Activated CD4-positive, alpha-beta T cell treated with anti-CD3 and anti-CD28 coated beads for 36 hours (primary cell): ENCODE measurements at regions not wholly inside any gene's neighbourhood (a gene's known extent, or its start where the extent isn't known, plus 50 kb on each side); places are given as distances from the start of the nearest gene placed in this dataset.
A peak's percentile ranks its signal among the peaks of the same experiment; 100 is the strongest.

Source experiments
- ATAC-seq: fragments of 200-7000 bp; cut with Tn5 transposase; one replicate; pipeline ENCODE4 v1.10.0; 2021; ENCODE audit warnings: mild to moderate bottlenecking, moderate library complexity
- CTCF ChIA-PET: fragments of 350-600 bp; sonication (Branson Sonifier 250); formaldehyde crosslinking; loops from one replicate; lab custom pipeline; 2021; ENCODE audit warnings: antibody characterized with exemption; lab: Charles Lee
- POLR2A ChIA-PET: fragments of 350-600 bp; sonication (Branson Sonifier 250); formaldehyde crosslinking; loops from one replicate; lab custom pipeline; 2021; ENCODE audit warnings: antibody characterized with exemption, inconsistent platforms; lab: Charles Lee
- DNase-seq: peaks from one replicate; pipeline ENCODE4 v3.0.0-alpha.2; 2020
- H3K27ac Mint-ChIP-seq: one replicate; pipeline ENCODE4 v1.8.0; 2021; ENCODE audit warnings: mixed read lengths
- H3K27me3 Mint-ChIP-seq: one replicate; pipeline ENCODE4 v1.8.0; 2021; ENCODE audit warnings: mixed read lengths
- H3K36me3 Mint-ChIP-seq: one replicate; pipeline ENCODE4 v1.8.0; 2021; ENCODE audit warnings: low read depth, mixed read lengths
- H3K4me1 Mint-ChIP-seq: one replicate; pipeline ENCODE4 v1.8.0; 2021; ENCODE audit warnings: mixed read lengths
- H3K4me3 Mint-ChIP-seq: one replicate; pipeline ENCODE4 v1.8.0; 2021; ENCODE audit warnings: mild to moderate bottlenecking, moderate library complexity, mixed read lengths
- H3K9me3 Mint-ChIP-seq: one replicate; pipeline ENCODE4 v1.8.0; 2021; ENCODE audit warnings: low read depth, mixed read lengths
- intact Hi-C, 2 experiments: fragments of 100-400 bp; cut with DNase I in 1 of 2; cut with micrococcal nuclease in 1 of 2; formaldehyde crosslinking; loops; one replicate each; pipeline versions ENCODE4 v1.14.2 to v1.15.1; 2022 to 2024; cut with DNase I, micrococcal nuclease

DNA sequence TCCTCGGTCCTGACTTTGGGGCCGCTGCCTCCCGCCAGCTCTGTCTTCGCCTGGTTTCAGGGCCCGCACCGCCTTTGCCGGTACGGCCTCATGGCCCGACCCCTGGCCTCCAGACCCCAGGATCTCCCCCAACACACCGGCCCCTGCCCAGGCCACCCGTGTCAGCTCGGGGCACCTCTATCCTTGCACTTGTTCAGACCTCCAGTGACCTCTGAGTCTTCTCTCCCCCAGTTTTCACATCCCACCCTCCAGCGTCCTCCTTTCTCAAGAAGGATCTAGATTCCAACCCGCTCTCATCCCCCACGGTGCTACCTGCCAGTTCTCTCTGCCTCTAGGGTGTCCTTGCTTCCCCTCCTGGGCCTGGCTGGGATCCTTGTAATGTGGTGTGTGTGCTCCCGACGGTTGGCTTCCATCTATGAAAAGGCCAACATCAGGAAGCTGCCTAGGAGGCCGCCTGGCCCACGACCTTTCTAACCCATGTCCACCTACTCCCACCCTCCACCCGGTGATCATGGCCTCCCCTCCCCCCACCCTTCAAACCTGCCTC is 61.1 kb downstream of the SPATA31C2 start:
- CTCF ChIA-PET: interaction anchor here (0.8 kb wide), 1 partner anchor 274 kb away, joined by 3 read pairs; no protein-coding TSS in a partner anchor
- no peak overlapping the region for H3K27ac Mint-ChIP-seq

DNA sequence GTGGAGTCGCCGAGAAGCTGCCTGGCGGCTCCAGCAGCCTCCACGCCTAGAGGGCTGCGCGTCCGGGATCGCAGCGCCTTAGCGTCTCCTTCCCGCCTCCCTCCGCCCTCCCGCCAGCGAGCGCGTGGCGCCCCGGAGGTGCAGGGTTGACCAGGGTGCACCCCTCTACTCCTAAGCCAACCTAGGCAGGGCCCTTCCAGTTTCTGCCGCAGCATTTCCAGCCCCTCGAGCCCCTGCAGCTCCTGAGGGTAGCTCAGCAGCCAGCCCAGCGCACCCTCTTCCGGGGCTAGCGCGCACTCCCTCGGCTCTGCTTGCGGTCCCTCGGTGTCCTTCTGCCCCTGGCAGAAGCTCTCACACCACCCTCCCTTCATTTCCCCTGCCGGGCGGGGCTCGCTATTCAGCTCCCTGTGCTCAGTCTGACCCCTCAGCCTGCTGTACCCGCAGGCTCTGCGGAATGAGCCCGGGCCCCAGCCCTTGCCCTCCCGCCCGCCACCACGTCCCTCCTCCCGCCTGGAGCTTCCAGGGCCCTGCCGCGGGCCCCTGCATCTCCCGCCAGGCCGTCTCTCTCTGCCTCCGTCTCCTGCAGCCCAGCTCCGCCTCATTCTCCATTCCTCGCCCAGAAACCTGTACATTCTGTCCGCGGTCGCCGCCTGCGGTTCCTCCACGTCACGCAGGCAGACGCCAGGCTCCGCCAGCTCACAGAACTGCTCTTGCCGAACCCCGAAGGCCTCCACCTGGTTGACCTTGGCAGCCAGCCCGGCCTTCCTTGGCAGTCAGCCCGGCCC is 61.8 kb downstream of the SPATA31C2 start:
- Mint-ChIP-seq H3K27me3 (peaks cover 49% of the 10 kb centered on the region), H3K27ac (no peak overlapping the region), H3K4me3 (peak overlapping the region; percentile 66), H3K36me3 (no peaks in the 10 kb centered on the region), H3K4me1 (peaks cover 6% of the 10 kb centered on the region), H3K9me3 (no peaks in the 10 kb centered on the region)
- ChIA-PET POLR2A (interaction anchor here (0.6 to 0.8 kb wide), 2 partner anchors 15 to 117 kb away, joined by 3 read pairs; no protein-coding TSS in a partner anchor), CTCF (interaction anchor here (0.6 to 0.9 kb wide), 3 partner anchors 55 to 398 kb away, joined by 3 read pairs; no protein-coding TSS in a partner anchor)
- intact Hi-C loops: loop anchor here in 1 of 2 experiments (1.0 kb wide), 1 partner anchor 102 kb away; the partner anchor contains the start of gene CDK20
- ATAC-seq (peak; percentile 72), DNase-seq (peak; percentile 68)

More for the DNA sequence above, 61.1 kb downstream of the SPATA31C2 start:
- intact Hi-C loops: no loop called here
- Mint-ChIP-seq H3K9me3 (no peaks in the 10 kb centered on the region), H3K27me3 (peaks cover 43% of the 10 kb centered on the region), H3K36me3 (no peaks in the 10 kb centered on the region), H3K4me3 (peak overlapping the region; percentile 66), H3K4me1 (peaks cover 6% of the 10 kb centered on the region)
- POLR2A ChIA-PET: interaction anchor here (0.6 kb wide), 1 partner anchor 15 kb away, joined by 3 read pairs; no protein-coding TSS in a partner anchor
- DNase-seq: no peak
- no peak for ATAC-seq

DNA sequence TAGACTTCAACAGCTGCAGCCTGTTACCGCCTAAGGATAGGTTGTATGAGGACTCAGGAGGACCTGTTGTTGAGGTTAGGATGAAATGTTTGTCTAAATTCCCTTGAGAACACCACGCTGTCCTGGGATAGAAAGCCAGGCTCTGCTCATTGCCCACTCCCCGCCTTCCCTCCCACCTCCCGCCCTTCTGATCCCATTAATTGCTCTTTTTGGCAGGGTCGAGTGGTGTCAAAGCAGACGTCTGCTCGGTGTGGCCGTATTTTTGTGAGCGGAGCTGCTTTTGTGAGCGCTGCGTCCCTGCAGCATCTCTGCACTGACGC is 62.3 kb downstream of the SPATA31C2 start:
- intact Hi-C loops: loop anchor here in 1 of 2 experiments (1.0 kb wide), 1 partner anchor 102 kb away; the partner anchor contains the start of gene CDK20
- POLR2A ChIA-PET: interaction anchor here (0.8 kb wide), 1 partner anchor 116 kb away, joined by 3 read pairs; no protein-coding TSS in a partner anchor
- no peak for ATAC-seq

DNA sequence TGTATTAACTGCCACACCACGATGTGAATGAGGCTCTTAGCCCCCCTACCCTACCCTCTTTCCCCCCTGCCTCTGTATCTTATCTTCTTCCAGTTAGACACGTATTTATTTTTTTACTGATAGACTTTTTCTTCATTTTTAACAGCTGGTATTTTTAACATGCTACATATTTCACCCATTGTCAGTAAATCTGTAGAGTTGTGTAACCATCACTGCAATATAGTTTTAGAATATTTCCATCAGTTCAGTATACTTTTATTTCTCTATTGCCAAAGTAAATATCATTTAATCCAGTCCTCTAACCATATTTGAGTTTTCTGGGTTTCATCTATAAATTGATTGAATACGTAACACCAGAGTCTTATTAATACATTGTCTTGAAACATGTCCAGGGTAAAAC is 62.8 kb downstream of the SPATA31C2 start:
- H3K27ac Mint-ChIP-seq: no peak overlapping the region
- H3K4me3 Mint-ChIP-seq: no peak overlapping the region
- H3K9me3 Mint-ChIP-seq: no peaks in the 10 kb centered on the region
- H3K27me3 Mint-ChIP-seq: peaks cover 56% of the 10 kb centered on the region
- no peak for ATAC-seq
- ChIA-PET CTCF (interaction anchor here (0.6 to 0.9 kb wide), 5 partner anchors 54 to 1347 kb away, joined by 3 read pairs; no protein-coding TSS in a partner anchor), POLR2A (interaction anchor here (0.7 kb wide), 2 partner anchors 112 to 118 kb away, joined by 3 to 4 read pairs; no protein-coding TSS in a partner anchor)
- no peaks in the 10 kb centered on the region for H3K36me3 Mint-ChIP-seq
- H3K4me1 Mint-ChIP-seq: peaks cover 6% of the 10 kb centered on the region
- no peak for DNase-seq
- intact Hi-C loops: no loop called here

More for the DNA sequence above, 62.3 kb downstream of the SPATA31C2 start:
- Mint-ChIP-seq H3K27me3 (peaks cover 52% of the 10 kb centered on the region), H3K4me1 (peaks cover 6% of the 10 kb centered on the region), H3K36me3 (no peaks in the 10 kb centered on the region), H3K27ac (no peak overlapping the region), H3K9me3 (no peaks in the 10 kb centered on the region), H3K4me3 (peak overlapping the region; percentile 66)
- no peak for DNase-seq
- CTCF ChIA-PET: interaction anchor here (0.6 to 0.9 kb wide), 4 partner anchors 54 to 1346 kb away, joined by 3 read pairs; no protein-coding TSS in a partner anchor

DNA sequence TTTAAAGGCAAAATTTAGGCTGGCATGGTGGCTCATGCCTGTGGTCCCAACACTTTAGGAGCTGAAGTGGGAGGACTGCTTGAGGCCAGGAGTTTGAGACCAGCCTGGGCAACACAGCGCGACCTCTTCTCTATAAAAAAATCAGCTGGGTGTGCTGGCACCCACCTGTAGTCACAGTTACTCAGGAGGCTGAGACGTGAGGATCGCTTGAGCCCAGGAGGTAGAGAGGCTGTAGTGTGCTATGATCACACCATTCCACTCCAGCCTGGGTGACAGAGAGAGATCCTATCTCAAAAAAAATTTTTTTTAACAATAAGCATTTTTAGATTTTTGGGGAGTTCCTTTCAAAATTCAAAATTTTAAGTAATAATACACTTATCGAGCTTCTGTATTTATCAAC is 63.3 kb downstream of the SPATA31C2 start:
- Mint-ChIP-seq H3K36me3 (no peaks in the 10 kb centered on the region), H3K4me1 (peaks cover 6% of the 10 kb centered on the region), H3K27me3 (peaks cover 57% of the 10 kb centered on the region), H3K4me3 (no peak overlapping the region), H3K9me3 (no peaks in the 10 kb centered on the region), H3K27ac (no peak overlapping the region)
- CTCF ChIA-PET: interaction anchor here (0.7 kb wide), 1 partner anchor 404 kb away, joined by 3 read pairs; no protein-coding TSS in a partner anchor
- intact Hi-C loops: no loop called here
- POLR2A ChIA-PET: interaction anchor here (0.7 kb wide), 2 partner anchors 111 to 117 kb away, joined by 3 to 4 read pairs; no protein-coding TSS in a partner anchor
- ATAC-seq (no peak), DNase-seq (no peak)

DNA sequence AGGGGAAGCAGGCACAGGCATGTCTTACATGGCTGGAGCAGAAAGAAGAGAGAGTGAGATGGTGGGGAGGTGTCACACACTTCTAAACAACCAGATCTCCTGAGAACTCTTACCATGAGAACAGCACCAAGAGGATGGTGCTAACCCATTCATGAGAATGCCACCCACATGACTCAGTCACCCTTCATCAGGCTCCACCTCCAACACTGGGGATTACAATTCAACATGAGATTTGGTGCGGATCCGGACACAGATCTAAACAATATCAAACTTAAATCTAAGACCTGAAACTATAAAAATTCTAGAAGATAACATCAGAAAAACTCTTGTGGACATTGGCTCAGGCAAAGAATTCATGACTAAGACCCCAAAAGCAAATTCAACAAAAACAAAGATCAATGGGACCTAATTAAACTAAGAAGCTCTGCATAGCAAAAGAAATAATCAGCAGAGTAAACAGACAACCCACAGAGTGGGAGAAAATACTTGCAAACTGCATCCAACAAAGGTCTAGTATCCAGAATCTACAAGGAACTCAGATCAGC is 65.4 kb downstream of the SPATA31C2 start:
- Mint-ChIP-seq H3K9me3 (no peaks in the 10 kb centered on the region), H3K4me1 (peaks cover 6% of the 10 kb centered on the region), H3K27ac (no peak overlapping the region), H3K36me3 (no peaks in the 10 kb centered on the region), H3K4me3 (no peak overlapping the region), H3K27me3 (peaks cover 57% of the 10 kb centered on the region)
- CTCF ChIA-PET: no interaction called here
- no peak for ATAC-seq
- no peak for DNase-seq
- POLR2A ChIA-PET: no interaction called here
- intact Hi-C loops: no loop called here

DNA sequence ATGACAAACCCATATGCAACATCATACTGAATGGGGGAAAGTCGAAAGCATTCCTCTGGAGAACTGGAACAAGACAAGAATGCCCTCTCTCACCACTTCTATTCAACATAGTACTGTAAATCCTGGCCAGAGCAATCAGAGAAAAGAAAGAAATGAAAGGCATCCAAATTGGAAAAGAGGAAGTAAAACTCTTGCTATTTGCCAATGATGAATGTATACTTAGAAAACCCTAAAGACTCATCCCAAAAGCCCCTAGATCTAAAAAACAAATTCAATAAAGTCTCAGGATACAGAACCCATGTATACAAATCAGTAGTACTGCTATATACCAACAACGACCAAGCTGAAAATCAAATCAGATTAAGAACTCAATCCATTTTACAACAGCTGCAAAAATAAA is 66.9 kb downstream of the SPATA31C2 start:
- Mint-ChIP-seq H3K4me3 (no peak overlapping the region), H3K4me1 (no peaks in the 10 kb centered on the region), H3K36me3 (no peaks in the 10 kb centered on the region), H3K27me3 (peaks cover 53% of the 10 kb centered on the region), H3K9me3 (no peaks in the 10 kb centered on the region), H3K27ac (no peak overlapping the region)
- DNase-seq (no peak), ATAC-seq (no peak)
- POLR2A ChIA-PET: no interaction called here
- CTCF ChIA-PET: no interaction called here
- intact Hi-C loops: no loop called here

DNA sequence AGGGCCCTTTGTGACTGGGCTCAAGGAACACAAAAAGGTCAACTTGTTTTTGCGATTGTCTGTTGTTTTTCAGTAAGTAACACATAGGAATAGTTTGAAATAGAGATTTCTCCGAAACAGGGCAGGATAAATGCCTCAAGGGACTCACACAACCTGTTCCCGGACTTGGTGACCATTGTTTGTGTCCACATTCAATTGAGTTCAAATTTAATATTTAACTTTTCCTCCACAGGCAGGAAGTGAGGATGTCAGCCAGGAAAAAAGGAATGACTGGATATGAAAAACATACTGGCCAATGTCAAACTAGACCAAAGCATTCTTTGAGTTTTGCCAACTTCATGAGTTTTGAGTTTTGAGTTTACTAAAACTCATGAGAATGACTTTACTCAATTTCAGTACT is 72.7 kb downstream of the SPATA31C2 start:
- intact Hi-C loops: no loop called here
- Mint-ChIP-seq H3K27me3 (peaks cover 15% of the 10 kb centered on the region), H3K4me3 (no peak overlapping the region), H3K36me3 (no peaks in the 10 kb centered on the region), H3K27ac (no peak overlapping the region), H3K9me3 (no peaks in the 10 kb centered on the region), H3K4me1 (no peaks in the 10 kb centered on the region)
- ATAC-seq (no peak), DNase-seq (no peak)
- ChIA-PET POLR2A (no interaction called here), CTCF (no interaction called here)

DNA sequence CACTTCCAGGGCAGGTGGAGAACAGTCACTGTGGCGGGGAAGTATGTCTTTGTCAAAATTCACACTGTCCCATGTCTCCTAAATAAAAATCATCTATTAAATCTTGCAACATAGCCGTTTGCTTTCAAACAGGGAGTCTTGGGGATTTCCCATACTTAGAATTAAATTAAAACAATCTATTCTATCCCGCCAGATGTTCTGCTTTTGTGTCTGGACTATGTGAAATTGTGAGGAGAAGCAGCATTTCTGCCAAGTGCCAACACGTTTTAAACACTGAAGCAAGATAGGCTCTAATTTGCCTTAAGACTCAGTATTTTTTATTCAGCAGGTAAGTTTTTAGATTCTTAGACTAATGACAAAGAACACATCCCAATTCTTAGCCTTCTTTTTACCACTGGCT is 73.7 kb downstream of the SPATA31C2 start:
- H3K4me3 Mint-ChIP-seq: no peak overlapping the region
- DNase-seq (no peak), ATAC-seq (no peak)
- H3K27me3 Mint-ChIP-seq: peaks cover 8% of the 10 kb centered on the region
- CTCF ChIA-PET: interaction anchor here (0.6 kb wide), 1 partner anchor 345 kb away, joined by 3 read pairs; no protein-coding TSS in a partner anchor
- no peaks in the 10 kb centered on the region for H3K4me1 Mint-ChIP-seq
- H3K36me3 Mint-ChIP-seq: no peaks in the 10 kb centered on the region
- intact Hi-C loops: no loop called here
- POLR2A ChIA-PET: no interaction called here
- no peaks in the 10 kb centered on the region for H3K9me3 Mint-ChIP-seq
- no peak overlapping the region for H3K27ac Mint-ChIP-seq

DNA sequence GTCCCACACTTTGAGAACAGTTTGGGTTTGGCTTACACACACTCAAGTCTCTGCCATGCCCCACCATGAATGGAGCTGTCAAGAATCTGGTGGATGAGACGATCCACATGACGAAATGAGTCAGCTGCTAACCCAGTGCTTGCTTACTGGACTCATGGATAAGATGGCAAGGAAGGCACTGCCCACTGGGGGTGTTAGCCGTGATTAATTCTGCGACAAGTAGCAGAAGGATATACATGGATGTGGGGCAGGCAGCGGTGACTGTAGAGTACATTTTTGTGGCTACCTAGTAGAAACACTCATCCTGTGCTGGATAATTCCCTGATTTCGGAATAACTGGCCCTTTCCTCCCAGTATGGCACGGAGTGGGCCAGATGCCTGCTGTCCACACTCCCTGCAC is 77.5 kb downstream of the SPATA31C2 start:
- Mint-ChIP-seq H3K4me3 (no peak overlapping the region), H3K9me3 (no peaks in the 10 kb centered on the region), H3K27me3 (peaks cover 4% of the 10 kb centered on the region), H3K27ac (no peak overlapping the region), H3K4me1 (no peaks in the 10 kb centered on the region), H3K36me3 (no peaks in the 10 kb centered on the region)
- DNase-seq: no peak
- no peak for ATAC-seq
- CTCF ChIA-PET: no interaction called here
- POLR2A ChIA-PET: no interaction called here
- intact Hi-C loops: no loop called here

DNA sequence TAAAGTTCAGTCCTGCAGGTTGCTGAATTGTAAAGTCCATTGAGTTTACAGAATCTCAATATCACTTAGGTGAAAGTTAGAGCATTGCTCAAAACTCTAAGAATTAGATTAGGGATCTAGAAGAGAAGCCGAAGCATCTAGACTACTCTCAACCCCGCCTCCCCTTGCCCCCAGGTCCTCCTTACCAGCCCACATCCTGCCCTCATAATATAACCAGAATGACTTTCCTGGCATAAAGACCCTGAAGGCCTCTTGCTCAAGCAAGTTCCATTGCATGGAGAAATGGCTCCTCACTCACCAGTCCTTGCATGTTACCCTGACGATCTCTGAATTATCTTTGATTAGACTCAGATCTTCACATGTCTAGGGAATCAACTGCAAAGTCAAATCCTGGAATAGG is 78.8 kb downstream of the SPATA31C2 start:
- H3K4me3 Mint-ChIP-seq: no peak overlapping the region
- ATAC-seq: no peak
- POLR2A ChIA-PET: no interaction called here
- CTCF ChIA-PET: no interaction called here
- peaks cover 8% of the 10 kb centered on the region for H3K27me3 Mint-ChIP-seq
- no peaks in the 10 kb centered on the region for H3K36me3 Mint-ChIP-seq
- H3K9me3 Mint-ChIP-seq: no peaks in the 10 kb centered on the region
- H3K27ac Mint-ChIP-seq: no peak overlapping the region
- no peak for DNase-seq
- no peaks in the 10 kb centered on the region for H3K4me1 Mint-ChIP-seq
- intact Hi-C loops: no loop called here
